ENCODE measurements at regions not wholly inside any gene's neighbourhood (a gene's known extent, or its start where the extent isn't known, plus 50 kb on each side); places are given as distances from the start of the nearest gene placed in this dataset.

GRCh38 chr2:187158452-187158851 is 289.6 kb downstream of the CALCRL start:
- TF ChIP-seq, protein P1, sequence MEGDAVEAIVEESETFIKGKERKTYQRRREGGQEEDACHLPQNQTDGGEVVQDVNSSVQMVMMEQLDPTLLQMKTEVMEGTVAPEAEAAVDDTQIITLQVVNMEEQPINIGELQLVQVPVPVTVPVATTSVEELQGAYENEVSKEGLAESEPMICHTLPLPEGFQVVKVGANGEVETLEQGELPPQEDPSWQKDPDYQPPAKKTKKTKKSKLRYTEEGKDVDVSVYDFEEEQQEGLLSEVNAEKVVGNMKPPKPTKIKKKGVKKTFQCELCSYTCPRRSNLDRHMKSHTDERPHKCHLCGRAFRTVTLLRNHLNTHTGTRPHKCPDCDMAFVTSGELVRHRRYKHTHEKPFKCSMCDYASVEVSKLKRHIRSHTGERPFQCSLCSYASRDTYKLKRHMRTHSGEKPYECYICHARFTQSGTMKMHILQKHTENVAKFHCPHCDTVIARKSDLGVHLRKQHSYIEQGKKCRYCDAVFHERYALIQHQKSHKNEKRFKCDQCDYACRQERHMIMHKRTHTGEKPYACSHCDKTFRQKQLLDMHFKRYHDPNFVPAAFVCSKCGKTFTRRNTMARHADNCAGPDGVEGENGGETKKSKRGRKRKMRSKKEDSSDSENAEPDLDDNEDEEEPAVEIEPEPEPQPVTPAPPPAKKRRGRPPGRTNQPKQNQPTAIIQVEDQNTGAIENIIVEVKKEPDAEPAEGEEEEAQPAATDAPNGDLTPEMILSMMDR (conservative IDR thresholded peaks at IDR 0.05; ENCODE audit: low read depth in 2 of 2): no peak
- TF ChIP-seq JUNB (IDR thresholded peaks at IDR 0.05; ENCODE audit: unreplicated experiment) (no peak), POLR2AphosphoS5 (IDR thresholded peaks at IDR 0.05; ENCODE audit: low read depth) (no peak), EZH2 (IDR thresholded peaks at IDR 0.05; ENCODE audit: low read depth, unreplicated experiment) (no peak), REST (IDR thresholded peaks at IDR 0.05; ENCODE audit: unreplicated experiment) (no peak), EZH2phosphoT487 (IDR thresholded peaks at IDR 0.05; ENCODE audit: unreplicated experiment) (no peak)
- TF ChIP-seq, protein P2, sequence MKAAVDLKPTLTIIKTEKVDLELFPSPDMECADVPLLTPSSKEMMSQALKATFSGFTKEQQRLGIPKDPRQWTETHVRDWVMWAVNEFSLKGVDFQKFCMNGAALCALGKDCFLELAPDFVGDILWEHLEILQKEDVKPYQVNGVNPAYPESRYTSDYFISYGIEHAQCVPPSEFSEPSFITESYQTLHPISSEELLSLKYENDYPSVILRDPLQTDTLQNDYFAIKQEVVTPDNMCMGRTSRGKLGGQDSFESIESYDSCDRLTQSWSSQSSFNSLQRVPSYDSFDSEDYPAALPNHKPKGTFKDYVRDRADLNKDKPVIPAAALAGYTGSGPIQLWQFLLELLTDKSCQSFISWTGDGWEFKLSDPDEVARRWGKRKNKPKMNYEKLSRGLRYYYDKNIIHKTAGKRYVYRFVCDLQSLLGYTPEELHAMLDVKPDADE (IDR thresholded peaks at IDR 0.05): no peak
- TF ChIP-seq, protein P3, sequence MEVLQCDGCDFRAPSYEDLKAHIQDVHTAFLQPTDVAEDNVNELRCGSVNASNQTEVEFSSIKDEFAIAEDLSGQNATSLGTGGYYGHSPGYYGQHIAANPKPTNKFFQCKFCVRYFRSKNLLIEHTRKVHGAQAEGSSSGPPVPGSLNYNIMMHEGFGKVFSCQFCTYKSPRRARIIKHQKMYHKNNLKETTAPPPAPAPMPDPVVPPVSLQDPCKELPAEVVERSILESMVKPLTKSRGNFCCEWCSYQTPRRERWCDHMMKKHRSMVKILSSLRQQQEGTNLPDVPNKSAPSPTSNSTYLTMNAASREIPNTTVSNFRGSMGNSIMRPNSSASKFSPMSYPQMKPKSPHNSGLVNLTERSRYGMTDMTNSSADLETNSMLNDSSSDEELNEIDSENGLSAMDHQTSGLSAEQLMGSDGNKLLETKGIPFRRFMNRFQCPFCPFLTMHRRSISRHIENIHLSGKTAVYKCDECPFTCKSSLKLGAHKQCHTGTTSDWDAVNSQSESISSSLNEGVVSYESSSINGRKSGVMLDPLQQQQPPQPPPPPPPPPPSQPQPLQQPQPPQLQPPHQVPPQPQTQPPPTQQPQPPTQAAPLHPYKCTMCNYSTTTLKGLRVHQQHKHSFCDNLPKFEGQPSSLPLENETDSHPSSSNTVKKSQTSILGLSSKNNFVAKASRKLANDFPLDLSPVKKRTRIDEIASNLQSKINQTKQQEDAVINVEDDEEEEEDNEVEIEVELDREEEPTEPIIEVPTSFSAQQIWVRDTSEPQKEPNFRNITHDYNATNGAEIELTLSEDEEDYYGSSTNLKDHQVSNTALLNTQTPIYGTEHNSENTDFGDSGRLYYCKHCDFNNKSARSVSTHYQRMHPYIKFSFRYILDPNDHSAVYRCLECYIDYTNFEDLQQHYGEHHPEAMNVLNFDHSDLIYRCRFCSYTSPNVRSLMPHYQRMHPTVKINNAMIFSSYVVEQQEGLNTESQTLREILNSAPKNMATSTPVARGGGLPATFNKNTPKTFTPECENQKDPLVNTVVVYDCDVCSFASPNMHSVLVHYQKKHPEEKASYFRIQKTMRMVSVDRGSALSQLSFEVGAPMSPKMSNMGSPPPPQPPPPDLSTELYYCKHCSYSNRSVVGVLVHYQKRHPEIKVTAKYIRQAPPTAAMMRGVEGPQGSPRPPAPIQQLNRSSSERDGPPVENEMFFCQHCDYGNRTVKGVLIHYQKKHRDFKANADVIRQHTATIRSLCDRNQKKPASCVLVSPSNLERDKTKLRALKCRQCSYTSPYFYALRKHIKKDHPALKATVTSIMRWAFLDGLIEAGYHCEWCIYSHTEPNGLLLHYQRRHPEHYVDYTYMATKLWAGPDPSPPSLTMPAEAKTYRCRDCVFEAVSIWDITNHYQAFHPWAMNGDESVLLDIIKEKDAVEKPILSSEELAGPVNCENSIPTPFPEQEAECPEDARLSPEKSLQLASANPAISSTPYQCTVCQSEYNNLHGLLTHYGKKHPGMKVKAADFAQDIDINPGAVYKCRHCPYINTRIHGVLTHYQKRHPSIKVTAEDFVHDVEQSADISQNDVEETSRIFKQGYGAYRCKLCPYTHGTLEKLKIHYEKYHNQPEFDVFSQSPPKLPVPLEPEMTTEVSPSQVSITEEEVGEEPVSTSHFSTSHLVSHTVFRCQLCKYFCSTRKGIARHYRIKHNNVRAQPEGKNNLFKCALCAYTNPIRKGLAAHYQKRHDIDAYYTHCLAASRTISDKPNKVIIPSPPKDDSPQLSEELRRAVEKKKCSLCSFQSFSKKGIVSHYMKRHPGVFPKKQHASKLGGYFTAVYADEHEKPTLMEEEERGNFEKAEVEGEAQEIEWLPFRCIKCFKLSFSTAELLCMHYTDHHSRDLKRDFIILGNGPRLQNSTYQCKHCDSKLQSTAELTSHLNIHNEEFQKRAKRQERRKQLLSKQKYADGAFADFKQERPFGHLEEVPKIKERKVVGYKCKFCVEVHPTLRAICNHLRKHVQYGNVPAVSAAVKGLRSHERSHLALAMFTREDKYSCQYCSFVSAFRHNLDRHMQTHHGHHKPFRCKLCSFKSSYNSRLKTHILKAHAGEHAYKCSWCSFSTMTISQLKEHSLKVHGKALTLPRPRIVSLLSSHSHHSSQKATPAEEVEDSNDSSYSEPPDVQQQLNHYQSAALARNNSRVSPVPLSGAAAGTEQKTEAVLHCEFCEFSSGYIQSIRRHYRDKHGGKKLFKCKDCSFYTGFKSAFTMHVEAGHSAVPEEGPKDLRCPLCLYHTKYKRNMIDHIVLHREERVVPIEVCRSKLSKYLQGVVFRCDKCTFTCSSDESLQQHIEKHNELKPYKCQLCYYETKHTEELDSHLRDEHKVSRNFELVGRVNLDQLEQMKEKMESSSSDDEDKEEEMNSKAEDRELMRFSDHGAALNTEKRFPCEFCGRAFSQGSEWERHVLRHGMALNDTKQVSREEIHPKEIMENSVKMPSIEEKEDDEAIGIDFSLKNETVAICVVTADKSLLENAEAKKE (CRISPR knock-in tag; IDR thresholded peaks at IDR 0.05): no peak

Data from GM23338 (cell line).